ENCODE measurements at regions not wholly inside any gene's neighbourhood (a gene's known extent, or its start where the extent isn't known, plus 50 kb on each side); places are given as distances from the start of the nearest gene placed in this dataset.

GRCh38 chr5:155919126-155919525 lies 407.8 kb upstream of the SGCD start:
- TF ChIP-seq, protein P1, sequence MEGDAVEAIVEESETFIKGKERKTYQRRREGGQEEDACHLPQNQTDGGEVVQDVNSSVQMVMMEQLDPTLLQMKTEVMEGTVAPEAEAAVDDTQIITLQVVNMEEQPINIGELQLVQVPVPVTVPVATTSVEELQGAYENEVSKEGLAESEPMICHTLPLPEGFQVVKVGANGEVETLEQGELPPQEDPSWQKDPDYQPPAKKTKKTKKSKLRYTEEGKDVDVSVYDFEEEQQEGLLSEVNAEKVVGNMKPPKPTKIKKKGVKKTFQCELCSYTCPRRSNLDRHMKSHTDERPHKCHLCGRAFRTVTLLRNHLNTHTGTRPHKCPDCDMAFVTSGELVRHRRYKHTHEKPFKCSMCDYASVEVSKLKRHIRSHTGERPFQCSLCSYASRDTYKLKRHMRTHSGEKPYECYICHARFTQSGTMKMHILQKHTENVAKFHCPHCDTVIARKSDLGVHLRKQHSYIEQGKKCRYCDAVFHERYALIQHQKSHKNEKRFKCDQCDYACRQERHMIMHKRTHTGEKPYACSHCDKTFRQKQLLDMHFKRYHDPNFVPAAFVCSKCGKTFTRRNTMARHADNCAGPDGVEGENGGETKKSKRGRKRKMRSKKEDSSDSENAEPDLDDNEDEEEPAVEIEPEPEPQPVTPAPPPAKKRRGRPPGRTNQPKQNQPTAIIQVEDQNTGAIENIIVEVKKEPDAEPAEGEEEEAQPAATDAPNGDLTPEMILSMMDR (IDR thresholded peaks at IDR 0.05; ENCODE audit: insufficient read depth, low read depth, low read length) = no peak
- no peak for TF ChIP-seq EZH2 (IDR thresholded peaks at IDR 0.05; ENCODE audit: insufficient read depth, low read length)

Data from astrocyte (in vitro differentiated cells and primary cell).